GM21825 (cell line): ENCODE measurements at regions not wholly inside any gene's neighbourhood (a gene's known extent, or its start where the extent isn't known, plus 50 kb on each side); places are given as distances from the start of the nearest gene placed in this dataset.

Source experiments
- ATAC-seq: cut with Tn5 transposase; IDR thresholded peaks from one replicate; pipeline ENCODE4 v1.9.1; 2021; ENCODE audit warnings: mild to moderate bottlenecking, moderate library complexity; ENCODE audit not compliant: unreplicated experiment

DNA sequence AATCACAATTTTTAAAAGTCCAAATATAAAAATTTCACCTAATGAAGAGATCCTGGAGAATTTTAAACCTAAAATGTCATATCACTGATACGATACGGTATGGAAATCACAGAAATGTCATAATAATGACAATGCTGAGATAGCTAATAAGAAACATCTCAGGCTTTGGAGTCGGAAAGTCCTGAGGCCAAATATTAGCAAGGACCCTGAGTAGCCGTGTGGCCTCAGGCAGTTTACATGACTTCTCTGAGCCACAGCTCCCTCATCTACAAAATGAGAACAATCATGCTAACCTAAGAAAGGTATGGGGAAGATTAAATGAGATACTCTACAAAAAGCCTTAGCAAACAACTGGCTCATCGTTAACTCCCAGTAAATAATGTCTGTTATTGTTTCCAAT is 100.9 kb upstream of the NEBL start:
- ATAC-seq = no peak

DNA sequence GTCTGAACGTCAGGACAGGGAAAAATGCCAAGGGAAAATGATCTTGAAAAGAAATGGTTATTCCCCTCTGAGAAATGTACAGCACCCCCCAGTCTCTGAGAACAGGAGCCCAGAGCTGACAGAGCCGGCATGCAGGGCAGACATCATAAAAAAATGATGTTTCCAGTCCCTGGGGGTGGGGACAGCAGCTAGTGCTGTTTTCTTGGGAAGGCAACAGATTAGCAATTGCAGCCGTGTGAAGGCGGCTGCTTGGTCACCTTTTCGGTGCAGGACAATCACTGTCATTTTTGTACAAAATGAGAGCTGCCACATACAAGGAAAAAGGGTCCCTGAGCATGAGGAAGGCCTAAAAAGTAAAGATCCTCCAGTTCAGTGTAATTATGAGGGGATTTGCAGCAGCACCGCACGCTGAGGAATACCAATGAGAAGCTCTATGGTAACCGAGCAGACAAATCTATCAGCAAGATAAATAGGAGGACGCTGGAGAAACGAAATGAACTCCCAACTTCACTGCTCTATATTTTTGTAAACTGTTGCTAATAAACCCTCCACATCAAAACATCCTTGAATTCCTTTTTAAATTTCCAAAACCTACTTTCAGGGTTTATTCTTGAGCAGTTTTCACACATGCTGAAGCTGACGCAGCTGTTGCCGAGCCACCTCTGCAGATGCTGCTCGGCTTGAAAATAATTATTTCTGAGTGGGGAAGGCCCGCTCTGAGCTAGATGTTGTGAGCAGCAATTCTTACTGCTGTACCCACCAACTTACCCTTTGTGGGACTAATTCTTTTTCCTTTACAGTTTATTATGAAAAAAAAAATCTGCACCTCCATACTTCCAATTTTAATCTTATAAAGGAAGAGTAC is 98.2 kb upstream of the NEBL start:
- no peak for ATAC-seq

GRCh38 chr10:20993830-20994527 is 96.9 kb upstream of the NEBL start:
- ATAC-seq = no peak

GRCh38 chr10:20993389-20993788 is 96.3 kb upstream of the NEBL start:
- ATAC-seq = no peak

DNA sequence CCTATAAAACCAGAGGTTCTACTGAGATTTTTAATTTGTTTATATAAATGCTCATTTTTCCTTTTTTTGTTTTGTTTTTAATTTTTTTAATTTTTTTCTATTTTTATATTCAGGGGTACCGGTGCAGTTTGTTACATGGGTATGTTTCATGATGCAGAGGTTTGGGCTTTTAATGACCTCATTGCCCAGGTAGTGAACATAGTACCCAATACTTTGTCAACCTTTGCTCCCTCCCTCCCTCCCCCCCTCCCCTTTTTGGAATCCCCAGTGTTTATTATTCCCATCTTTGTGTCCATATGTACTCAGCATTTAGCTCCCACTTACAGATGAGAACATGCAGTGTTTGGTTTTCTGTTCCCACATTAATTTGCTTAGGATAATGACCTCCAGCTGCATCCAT is 94.4 kb upstream of the NEBL start:
- no peak for ATAC-seq

DNA sequence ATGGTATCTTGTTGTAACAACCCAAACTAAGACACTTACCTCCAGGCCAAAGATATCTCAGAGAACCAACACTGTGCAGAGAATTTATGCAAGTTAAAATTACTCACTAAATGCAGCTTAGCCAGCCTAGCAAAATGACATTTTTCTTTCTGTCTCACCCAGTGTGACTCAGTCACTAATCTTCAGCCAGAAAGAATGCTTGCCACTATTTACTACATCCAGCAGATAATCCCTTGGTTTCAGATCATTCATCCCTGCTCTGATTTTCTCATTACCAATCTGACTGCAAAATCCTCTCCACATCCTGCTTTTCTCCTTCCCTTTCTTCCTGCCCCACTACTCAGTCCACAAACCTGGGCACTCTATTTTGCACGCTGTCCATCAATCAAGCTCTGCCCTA is 93.5 kb upstream of the NEBL start:
- no peak for ATAC-seq

GRCh38 chr10:20988357-20988983 is 91.4 kb upstream of the NEBL start:
- ATAC-seq = no peak

- no peak for ATAC-seq
These were observed 88.9 kb upstream of the NEBL start for GRCh38 chr10:20986049-20986448.

GRCh38 chr10:20984662-20985061 is 87.6 kb upstream of the NEBL start:
- no peak for ATAC-seq

DNA sequence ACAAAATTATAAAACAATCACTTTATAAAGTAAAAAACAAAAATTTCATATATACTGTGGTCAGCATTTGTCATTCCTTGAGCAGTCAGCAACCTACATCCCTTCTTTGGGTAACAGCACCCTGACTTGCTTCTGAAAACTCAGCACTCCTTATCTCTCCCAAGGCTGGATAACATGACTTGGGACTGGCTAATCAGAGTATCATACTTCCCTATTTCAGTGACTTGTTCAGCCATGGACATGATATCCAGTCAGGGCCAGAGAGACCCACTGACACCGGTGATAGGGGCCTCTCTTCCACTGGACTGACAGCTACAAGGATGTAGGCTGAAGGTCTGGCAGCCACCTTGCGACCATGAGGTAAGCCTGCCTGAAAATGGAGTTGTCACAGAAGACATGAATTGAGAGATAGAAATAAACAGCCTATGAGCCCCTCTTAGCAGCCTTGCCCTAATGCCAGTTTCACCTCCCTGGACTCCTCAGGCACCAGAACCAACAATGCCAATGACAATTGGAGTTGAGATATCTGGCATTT is 84.4 kb upstream of the NEBL start:
- no peak for ATAC-seq

DNA sequence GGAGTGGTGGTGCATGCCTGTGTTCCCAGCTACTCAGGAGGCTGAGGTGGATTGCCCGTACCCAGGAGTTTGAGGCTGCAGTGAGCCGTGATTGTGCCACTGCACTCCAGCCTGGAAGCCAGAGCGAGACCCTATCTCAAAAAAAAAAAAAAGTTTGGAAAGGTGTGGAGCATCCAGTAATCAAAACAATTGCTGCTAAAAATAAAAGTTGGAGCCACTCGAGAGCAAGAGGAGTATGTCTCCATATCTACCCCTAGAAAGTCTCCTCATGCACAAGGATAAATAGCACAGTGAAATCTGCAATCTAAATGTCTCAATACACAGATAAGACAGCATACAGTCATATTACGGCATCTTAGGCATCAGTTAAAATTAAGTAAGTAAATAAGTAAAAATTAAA is 81.5 kb upstream of the NEBL start:
- ATAC-seq = no peak

- ATAC-seq = no peak
These were observed 80.2 kb upstream of the NEBL start for GRCh38 chr10:20977300-20977699.

- ATAC-seq = no peak
These were observed 79.8 kb upstream of the NEBL start for GRCh38 chr10:20976891-20977290.

GRCh38 chr10:20976390-20976789 is 79.3 kb upstream of the NEBL start:
- ATAC-seq = no peak

- no peak for ATAC-seq
These were observed 78.1 kb upstream of the NEBL start for GRCh38 chr10:20975236-20975635.

- no peak for ATAC-seq
These were observed 75.8 kb upstream of the NEBL start for GRCh38 chr10:20972925-20973324.

GRCh38 chr10:20971901-20972300 is 74.8 kb upstream of the NEBL start:
- ATAC-seq = no peak

DNA sequence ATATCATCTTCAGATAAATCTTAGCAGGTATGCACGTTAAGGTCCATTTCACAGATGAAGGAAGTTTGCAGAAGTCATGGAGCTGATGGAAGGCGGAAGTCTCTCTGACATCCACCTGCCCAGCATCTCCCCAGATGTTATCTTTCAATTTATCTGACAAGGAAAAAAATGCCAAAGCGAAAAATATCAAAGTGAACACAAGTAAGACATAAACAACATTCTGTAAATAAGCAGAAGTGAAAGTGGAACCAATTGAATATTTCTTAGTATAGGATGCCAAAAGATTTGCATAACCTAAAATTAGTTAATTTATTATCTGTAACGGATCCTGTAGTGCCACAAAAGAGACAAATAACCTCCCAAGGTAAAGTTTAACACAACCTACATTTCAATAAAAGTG is 73.6 kb upstream of the NEBL start:
- peak; percentile 91 for ATAC-seq

- no peak for ATAC-seq
These were observed 72.9 kb upstream of the NEBL start for GRCh38 chr10:20970044-20970443.

GRCh38 chr10:20966426-20966825 is 69.3 kb upstream of the NEBL start:
- no peak for ATAC-seq

DNA sequence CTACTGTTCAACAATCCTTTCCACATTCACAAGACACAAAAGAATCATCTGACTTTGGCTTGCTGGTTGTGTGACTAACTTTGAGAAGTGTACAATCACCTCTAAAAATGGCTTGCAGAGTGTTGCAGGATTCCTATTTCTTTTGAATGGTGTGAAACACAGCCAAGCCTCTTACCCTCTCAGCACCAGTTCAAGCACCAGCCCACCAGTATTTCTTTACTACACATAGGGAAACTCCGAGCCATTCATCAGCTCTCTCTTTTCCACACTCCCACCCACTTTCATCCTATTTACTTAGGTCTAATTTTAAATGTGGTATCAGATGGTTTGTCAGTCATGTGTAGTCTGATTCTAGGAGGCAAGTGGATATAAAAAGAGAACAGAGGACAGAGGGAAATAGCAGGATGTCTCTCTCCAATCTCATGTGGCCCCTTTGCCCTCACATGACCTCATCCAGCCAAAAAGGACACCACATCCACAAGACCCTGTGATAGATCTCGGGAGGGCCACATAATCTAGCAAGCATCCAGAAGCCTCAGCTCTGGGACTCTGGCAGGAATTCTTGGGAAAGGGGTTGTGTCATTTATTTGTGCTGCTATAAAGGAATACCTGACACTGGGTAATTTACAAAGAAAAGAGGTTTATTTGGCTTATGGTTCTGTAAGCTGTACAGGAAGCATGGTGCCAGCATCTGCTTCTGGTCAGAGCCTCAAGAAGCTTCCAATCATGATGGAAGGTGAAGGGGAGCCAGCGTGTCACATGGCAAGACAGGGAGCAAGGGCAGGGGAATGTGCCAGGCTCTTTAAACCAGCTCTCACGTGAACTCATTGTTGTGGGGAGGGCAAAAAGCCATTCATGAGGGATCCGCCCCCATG is 66.8 kb upstream of the NEBL start:
- ATAC-seq = no peak
